ENCODE measurements at regions not wholly inside any gene's neighbourhood (a gene's known extent, or its start where the extent isn't known, plus 50 kb on each side); places are given as distances from the start of the nearest gene placed in this dataset.

- TF ChIP-seq ZNF235 (CRISPR knock-in tag; IDR thresholded peaks at IDR 0.05; ENCODE audit: borderline replicate concordance) = no peak
- no peak for TF ChIP-seq ARID5B (CRISPR knock-in tag; IDR thresholded peaks at IDR 0.05)
- no peak for TF ChIP-seq DPF2 (CRISPR knock-in tag; IDR thresholded peaks at IDR 0.05; ENCODE audit: borderline replicate concordance, low read depth)
- no peak for TF ChIP-seq ZNF44 (CRISPR knock-in tag; IDR thresholded peaks at IDR 0.05)
- TF ChIP-seq ZNF362 (CRISPR knock-in tag; IDR thresholded peaks at IDR 0.05; ENCODE audit: borderline replicate concordance) = no peak
- no peak for TF ChIP-seq ZNF841 (CRISPR knock-in tag; IDR thresholded peaks at IDR 0.05; ENCODE audit: borderline replicate concordance)
- no peak for TF ChIP-seq SAFB2 (CRISPR knock-in tag; IDR thresholded peaks at IDR 0.05; ENCODE audit: borderline replicate concordance, low read depth)
- no peak for TF ChIP-seq TGIF2 (CRISPR knock-in tag; IDR thresholded peaks at IDR 0.05)
- TF ChIP-seq ZKSCAN1 (IDR thresholded peaks at IDR 0.05; ENCODE audit: low read length) = no peak
- no peak for TF ChIP-seq NCOA1 (CRISPR knock-in tag; IDR thresholded peaks at IDR 0.05)
Observed at GRCh38 chr4:110348711-110349383, 127.1 kb upstream of the ENPEP start (continued).

All from HepG2 (cell line).